ENCODE measurements at regions not wholly inside any gene's neighbourhood (a gene's known extent, or its start where the extent isn't known, plus 50 kb on each side); places are given as distances from the start of the nearest gene placed in this dataset.

DNA sequence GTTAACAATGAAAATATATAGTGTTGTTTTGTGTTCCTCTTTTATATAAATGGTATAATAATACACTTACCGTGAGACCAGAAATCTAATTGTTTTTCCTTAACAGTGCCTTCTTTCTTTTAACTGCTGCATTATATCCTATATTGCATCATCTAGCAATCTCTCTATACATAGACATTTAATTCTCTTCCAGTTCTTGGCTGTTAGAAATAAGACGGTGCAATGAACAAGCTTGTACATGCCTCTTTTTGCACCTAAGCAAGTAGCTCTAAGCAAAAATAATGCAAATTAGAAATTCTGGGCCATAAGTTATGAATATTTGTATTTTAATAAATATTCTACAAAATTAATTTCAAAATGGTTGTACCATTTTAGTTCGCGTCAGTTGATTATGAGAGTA, 55.9 kb upstream of the AHR start:
- no peak for DNase-seq

GRCh38 chr7:17244786-17245185, 53.7 kb upstream of the AHR start:
- DNase-seq = no peak

DNA sequence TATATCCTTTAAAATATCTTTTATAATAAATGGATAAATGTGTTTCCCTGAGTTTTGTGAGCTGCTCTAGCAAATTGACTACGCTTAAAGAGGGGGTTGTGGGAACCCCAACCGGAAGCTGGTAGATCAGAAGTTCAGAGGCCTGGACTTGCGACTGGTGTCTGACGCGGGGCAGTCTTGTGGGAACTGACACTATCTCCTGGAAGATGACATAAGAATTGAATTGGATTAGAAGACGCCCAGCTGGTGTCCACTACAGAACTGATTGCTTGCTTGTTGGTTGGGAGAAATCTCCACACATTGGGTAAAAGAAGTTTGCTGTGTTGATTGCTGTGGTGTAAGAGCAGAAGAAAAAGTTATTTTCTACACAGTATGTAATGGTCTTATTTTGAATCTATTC, 51.1 kb upstream of the AHR start:
- no peak for DNase-seq

GRCh38 chr7:17248527-17248926, 49.9 kb upstream of the AHR start:
- DNase-seq = no peak

Measured in NCI-H345 (cell line).